TTC549 (cell line): ENCODE measurements at regions not wholly inside any gene's neighbourhood (a gene's known extent, or its start where the extent isn't known, plus 50 kb on each side); places are given as distances from the start of the nearest gene placed in this dataset.
"Not testable (repeated sequence)": the region's sequence is repeated elsewhere in the genome, so short reads cannot be mapped to it uniquely, and the experiment has no call there.

Source experiments
- FAIRE-seq: peaks from 2 replicates; lab custom pipeline; 2012; peaks lifted over from hg19 to GRCh38; lab: Jason Lieb, UNC

DNA sequence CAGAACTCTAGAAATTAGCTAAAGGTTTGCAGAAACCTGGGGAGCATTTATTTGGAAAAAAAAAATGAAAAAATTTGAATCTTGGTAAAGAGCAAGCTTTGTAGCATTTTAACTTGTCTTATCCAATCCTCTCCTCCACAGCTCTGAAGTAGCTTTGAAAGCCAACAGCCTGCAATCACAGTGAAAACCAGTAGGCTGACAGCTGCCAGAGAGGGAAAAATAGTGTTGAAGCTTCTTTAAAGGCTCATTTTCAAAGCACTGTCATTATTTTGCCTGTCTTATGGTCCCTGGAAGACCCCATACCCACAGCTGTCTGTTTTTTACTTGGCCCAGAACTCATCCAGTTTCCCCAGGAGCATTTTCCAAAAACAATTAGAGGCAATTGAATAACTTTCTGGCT lies 230.8 kb upstream of the EDNRA start:
- FAIRE-seq, result no peak

DNA sequence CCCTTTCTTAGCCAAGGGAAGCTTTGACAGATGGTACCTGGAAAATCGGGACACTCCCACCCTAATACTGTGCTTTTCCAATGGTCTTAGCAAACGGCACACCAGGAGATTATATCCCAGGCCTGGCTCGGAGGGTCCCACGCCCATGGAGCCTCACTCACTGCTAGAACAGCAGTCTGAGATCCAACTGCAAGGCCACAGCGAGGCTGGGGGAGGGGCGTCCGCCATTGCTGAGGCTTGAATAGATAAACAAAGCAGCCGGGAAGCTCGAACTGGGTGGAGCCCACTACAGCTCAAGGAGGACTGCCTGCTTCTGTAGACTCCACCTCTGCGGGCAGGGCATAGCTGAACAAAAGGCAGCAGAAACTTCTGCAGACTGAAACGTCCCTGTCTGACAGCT lies 225.6 kb upstream of the EDNRA start:
- FAIRE-seq, result not testable (repeated sequence)

DNA sequence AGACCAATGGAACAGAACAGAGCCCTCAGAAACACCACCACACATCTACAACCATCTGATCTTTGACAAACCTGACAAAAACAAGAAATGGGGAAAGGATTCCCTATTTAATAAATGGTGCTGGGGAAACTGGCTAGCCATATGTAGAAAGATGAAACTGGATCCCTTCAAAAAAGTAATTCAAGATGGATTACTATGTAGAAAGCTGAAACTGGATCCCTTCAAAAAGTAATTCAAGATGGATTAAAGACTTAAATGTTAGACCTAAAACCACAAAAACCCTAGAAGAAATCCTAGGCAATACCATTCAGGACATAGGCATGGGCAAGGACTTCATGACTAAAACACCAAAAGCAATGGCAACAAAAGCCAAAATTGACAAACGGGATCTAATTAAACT lies 221.6 kb upstream of the EDNRA start:
- FAIRE-seq, result not testable (repeated sequence)

DNA sequence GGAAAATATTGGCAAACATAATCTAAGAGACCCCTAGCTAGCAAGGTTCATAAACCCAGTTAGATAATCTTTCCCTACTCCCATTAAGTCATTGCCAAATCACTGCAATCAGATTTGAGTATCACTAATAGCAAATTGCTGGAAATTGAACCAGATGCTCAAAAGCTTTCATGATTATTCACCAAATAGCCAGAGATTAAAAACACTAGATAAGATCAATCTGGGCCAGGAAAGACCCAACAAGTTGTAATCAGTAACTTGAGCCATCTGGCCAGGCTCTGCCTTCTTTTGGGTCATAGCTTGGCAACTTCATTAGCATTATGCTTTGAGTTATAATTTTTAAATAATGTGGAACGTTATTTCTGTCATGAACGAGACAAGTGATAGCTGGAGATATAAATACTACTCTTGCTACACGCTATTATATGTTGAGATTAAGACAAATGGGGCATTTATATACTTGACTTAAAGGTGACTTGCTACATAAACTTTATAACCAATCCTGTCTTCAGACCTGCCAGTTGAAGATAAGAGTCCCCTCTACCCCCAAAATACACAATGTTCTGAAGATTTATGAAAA lies 196.6 kb upstream of the EDNRA start:
- FAIRE-seq, result no peak

DNA sequence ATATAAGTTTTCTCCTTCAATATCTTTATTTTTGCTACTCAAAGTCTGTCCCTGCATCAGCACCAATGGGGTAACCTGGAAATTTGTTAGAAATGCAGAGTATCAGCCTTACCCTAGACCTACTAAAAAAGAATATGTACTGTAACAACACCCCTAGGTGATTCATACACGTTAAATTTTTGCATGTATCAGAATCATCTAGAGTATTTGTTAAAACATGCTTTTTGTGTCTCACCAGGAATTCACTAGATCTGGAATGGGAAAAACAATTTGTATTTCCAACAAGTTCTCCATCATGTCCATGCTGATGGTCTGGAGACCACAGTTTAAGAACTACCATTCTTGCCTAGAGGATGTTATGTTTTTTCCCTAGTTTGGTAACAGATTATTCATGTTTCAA lies 196.0 kb upstream of the EDNRA start:
- no peak for FAIRE-seq

DNA sequence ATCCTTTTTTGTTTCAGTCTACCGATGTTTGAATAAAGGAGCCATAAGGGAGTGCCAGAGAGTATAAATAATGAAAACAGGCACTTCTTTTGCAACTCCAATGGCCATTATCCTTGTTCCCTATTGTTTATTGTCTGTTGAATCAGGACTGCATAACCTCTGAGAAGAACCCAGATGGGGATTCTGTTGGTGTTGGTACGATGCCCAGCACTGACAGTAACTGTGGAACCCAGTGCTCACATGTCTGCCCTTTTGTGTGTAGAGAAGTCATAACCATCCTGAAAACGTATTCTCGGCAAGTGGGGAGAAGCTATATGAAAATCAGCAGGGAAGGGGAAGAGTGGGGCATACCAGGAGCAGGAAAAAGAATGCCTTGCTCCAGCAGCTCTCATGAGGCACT lies 195.1 kb upstream of the EDNRA start:
- FAIRE-seq, result no peak

GRCh38 chr4:147286846-147287587 lies 193.9 kb upstream of the EDNRA start:
- no peak for FAIRE-seq

DNA sequence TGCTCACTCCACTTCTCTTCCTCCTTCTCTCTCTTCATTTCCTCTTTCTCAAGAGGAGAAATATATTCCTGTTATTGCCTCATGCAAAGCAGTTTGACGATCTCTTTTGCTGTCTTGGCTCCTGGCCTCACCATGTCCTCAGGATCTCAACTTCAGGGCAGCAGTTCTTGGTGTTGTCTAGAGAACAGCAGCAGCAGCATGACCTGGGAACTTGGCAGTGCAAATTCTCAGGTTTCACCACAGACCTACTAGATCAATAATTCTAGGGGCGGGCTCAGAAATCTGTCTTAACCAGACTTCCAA lies 193.4 kb upstream of the EDNRA start:
- FAIRE-seq, result no peak

GRCh38 chr4:147288512-147288911 lies 192.4 kb upstream of the EDNRA start:
- FAIRE-seq, result no peak

- FAIRE-seq, result no peak
These were observed 191.7 kb upstream of the EDNRA start for GRCh38 chr4:147289181-147289580.

- FAIRE-seq, result not testable (repeated sequence)
These were observed 188.1 kb upstream of the EDNRA start for GRCh38 chr4:147292604-147293313.

DNA sequence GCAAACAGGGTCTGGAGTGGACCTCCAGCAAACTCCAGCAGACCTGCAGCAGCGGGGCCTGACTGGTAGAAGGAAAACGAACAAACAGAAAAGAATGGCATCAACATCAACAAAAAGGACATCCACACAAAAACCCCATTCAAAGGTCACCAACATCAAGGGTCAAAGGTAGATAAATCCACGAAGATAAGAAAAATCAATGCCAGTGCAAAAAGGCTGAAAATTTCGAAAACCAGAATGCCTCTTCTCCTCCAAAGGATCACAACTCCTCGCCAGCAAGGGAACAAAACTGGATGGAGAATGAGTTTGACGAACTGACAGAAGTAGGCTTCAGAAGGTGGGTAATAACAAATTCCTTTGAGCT lies 187.6 kb upstream of the EDNRA start:
- not testable (repeated sequence) for FAIRE-seq

- FAIRE-seq, result no peak
These were observed 181.7 kb upstream of the EDNRA start for GRCh38 chr4:147299205-147299604.

DNA sequence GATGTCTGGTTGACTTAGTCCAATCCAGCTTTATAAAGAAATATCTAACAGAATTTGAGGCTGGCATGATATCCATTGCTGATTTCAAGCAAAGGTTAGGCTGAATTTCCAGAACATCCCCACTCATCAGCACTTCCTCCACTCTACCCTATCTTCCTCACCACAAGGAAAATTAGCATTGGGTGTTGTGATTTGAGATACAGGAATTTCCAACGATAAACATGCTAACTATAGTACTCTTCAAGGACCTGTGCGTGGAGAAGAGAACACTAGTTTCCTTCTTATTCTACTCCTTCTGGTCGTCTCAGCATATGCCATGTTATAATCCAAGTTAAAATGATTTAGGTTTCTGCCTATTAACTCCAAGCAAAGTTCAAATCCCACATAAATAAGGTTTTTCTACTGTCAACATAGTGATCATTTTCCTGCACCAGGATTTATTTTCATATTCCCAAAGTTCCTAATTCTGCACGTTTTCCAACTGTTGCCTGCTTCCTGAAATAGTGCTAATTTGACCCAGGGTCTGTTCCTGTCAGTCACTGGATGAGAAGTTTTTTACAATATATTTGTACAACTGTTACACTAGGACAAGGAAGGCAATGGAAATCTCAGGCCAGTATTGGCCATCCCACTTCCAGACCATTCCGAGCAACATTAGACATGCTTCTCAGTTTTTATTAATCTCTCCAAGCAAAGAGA lies 177.6 kb upstream of the EDNRA start:
- no peak for FAIRE-seq

DNA sequence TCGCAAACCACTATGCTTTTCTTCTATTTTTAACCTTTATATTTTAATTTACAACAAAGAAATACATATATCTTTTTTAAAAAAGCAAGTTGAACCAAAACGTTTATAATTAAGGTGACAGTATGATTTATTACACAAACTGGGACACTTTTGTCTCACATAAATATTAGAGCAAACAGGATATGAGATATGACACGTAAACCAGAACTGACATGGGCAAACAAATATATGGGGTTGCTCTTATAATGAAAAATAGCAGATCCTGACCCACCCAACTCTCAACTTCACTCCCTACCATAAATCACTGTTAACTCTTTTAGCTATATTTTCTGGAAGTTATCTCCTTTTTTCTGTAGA lies 177.0 kb upstream of the EDNRA start:
- FAIRE-seq, result no peak

GRCh38 chr4:147307896-147308674 lies 172.8 kb upstream of the EDNRA start:
- no peak for FAIRE-seq

DNA sequence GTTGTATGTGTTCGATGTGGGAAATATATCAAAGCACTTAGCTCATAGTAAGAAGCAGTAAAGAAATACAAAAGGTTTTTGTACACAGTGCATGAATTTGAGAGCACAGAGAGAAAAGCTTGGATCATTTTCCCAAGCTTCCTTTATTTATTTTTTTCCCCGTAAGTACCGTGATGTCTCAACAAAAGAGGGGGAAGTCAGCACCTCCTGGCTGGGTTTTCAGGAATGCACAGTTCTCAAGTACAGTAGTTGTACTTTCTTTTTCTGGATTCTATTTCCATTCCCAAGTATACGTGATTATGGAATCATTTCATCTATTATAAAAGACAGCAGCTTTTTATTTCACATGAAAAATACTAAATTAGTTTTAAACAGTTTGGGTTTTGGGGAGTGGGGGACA lies 171.5 kb upstream of the EDNRA start:
- FAIRE-seq, result no peak

DNA sequence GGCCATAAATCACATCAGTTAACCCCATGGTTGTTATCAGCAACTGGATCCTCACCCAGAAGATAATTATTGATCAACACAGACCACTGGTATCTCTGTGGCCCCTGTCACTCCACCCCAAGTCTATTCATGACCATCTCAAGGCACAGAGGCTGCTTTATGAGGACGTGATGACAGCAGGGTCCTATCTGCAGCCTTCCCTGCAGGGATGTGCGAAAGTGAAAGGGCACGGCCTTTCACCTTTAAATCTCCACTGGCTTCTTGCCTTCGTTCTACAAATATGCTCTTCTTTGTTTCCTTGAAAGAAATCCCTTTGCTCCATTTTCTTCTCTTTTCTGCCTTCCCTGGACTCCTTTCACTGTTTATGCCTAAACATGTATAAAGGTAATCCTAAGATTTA lies 170.6 kb upstream of the EDNRA start:
- FAIRE-seq, result no peak

DNA sequence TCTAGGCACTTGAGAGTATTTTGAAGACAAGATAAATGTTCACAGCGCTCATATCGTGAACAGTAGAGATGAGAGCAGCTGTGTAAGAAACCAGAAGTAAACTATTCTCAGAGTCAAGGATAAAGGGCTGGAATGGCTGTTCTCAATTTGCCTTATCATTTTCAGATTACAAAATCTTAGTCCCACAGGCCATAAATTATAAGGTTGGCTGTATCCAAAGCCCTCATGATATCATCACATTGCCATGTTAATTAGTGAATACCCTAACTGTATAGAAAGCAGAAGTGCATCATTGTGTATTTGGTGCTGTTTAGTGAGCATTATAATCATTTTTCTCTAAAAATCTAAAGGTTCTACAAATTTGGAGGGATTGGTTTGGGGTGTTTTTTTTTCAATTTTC lies 168.9 kb upstream of the EDNRA start:
- FAIRE-seq, result no peak

DNA sequence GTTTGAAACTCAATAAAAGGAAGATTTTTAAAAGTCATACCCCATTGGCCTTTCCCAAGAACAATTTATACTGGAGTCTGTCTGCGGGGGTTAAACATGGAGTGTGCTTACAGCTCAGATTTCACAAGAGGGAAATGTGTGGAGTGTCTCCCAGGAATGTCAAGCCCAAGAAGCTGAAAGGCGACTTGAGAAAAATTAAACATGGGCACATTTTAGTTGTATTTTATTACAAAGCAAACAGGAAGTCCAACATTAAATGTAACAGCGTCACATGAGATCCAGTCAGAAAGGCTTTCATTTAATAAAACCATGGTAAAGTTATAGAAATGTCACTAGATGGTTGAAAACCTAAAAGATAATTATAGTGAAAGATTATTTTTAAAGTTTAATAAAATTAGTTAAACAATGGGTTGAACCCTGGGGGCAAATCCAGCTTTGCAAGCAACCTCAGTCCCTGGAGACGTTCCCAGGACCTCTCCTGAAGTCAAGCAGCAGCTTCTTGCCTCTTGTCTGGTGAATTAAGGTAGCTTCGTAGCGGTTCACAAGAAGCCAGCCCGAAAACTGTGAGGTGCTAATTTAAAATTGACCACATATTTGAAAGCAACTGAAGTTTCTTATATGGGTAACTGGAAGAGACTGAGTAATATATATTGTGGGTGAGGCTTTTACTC lies 168.4 kb upstream of the EDNRA start:
- no peak for FAIRE-seq

- FAIRE-seq, result no peak
These were observed 167.8 kb upstream of the EDNRA start for GRCh38 chr4:147313108-147313507.

DNA sequence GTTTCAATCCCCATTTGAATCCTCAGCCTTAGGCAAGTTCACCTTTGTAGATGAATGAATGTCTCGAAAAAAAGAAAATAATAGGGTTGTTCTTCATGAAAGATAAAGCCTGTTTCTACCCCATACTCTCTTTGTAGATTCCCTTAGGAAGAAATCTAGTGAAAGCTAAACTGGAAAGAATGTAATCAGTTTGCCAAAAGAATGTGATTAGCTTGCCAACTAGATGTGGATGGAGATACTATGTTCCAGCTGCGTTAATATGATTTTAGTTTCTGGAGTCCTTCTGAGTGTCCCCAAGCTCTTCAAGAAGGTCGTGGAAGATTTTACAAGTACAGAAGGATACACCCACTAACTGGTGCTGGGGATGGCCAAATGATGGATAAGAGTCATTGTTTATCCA lies 162.3 kb upstream of the EDNRA start:
- no peak for FAIRE-seq
